Astrocyte (in vitro differentiated cells and primary cell): ENCODE measurements at regions not wholly inside any gene's neighbourhood (a gene's known extent, or its start where the extent isn't known, plus 50 kb on each side); places are given as distances from the start of the nearest gene placed in this dataset.

Experiments used
- DNase-seq: peaks from one replicate; pipeline ENCODE4 v3.0.0-alpha.2; 2010; ENCODE audit warnings: low read depth
- FAIRE-seq: peaks from 2 replicates; lab custom pipeline; 2011; peaks lifted over from hg19 to GRCh38; lab: Jason Lieb, UNC
- H2AFZ ChIP-seq: 2 replicates; pipeline ENCODE4 v1.6.0; 2012; ENCODE audit warnings: low read depth, low read length, inconsistent platforms
- H3K27ac ChIP-seq: 2 replicates; pipeline ENCODE4 v1.5.1; 2011; ENCODE audit warnings: low read depth, low read length, inconsistent platforms
- H3K27me3 ChIP-seq: 2 replicates; pipeline ENCODE4 v1.6.0; 2011; ENCODE audit warnings: low read length, inconsistent platforms; ENCODE audit not compliant: insufficient read depth
- H3K36me3 ChIP-seq: 2 replicates; pipeline ENCODE4 v1.5.1; 2011; ENCODE audit warnings: low read length, inconsistent platforms; ENCODE audit not compliant: insufficient read depth
- H3K4me1 ChIP-seq: 2 replicates; pipeline ENCODE4 v1.5.1; 2011; ENCODE audit warnings: low read length, inconsistent platforms; ENCODE audit not compliant: insufficient read depth
- H3K4me2 ChIP-seq: 2 replicates; pipeline ENCODE4 v1.6.0; 2012; ENCODE audit warnings: low read length, inconsistent platforms
- H3K4me3 ChIP-seq: 2 replicates; pipeline ENCODE4 v1.5.1; 2011; ENCODE audit warnings: low read depth, mild to moderate bottlenecking, low read length, inconsistent platforms; ENCODE audit not compliant: insufficient read depth
- H3K79me2 ChIP-seq: 2 replicates; pipeline ENCODE4 v1.6.0; 2012; ENCODE audit warnings: mild to moderate bottlenecking, low read length, inconsistent platforms; ENCODE audit not compliant: insufficient read depth
- H3K9ac ChIP-seq: 2 replicates; pipeline ENCODE4 v1.6.0; 2012; ENCODE audit warnings: mild to moderate bottlenecking, low read length, inconsistent platforms
- H3K9me3 ChIP-seq: 2 replicates; pipeline ENCODE4 v1.5.1; 2012; ENCODE audit warnings: low read depth, mild to moderate bottlenecking, low read length, inconsistent platforms; ENCODE audit not compliant: insufficient read depth
- H4K20me1 ChIP-seq: 2 replicates; pipeline ENCODE4 v1.6.0; 2012; ENCODE audit warnings: low read length, inconsistent platforms; ENCODE audit not compliant: insufficient read depth
- H3K27ac Mint-ChIP-seq: one replicate; pipeline ENCODE4 v1.8.0; 2021; ENCODE audit warnings: mild to moderate bottlenecking, mixed read lengths; ENCODE audit not compliant: unreplicated experiment
- H3K27me3 Mint-ChIP-seq: one replicate; pipeline ENCODE4 v1.8.0; 2021; ENCODE audit warnings: low read depth, mixed read lengths; ENCODE audit not compliant: unreplicated experiment
- H3K36me3 Mint-ChIP-seq: one replicate; pipeline ENCODE4 v1.8.0; 2021; ENCODE audit warnings: low read depth, mixed read lengths; ENCODE audit not compliant: unreplicated experiment
- H3K4me1 Mint-ChIP-seq: one replicate; pipeline ENCODE4 v1.8.0; 2021; ENCODE audit warnings: low read depth, mixed read lengths; ENCODE audit not compliant: unreplicated experiment
- H3K4me3 Mint-ChIP-seq: one replicate; pipeline ENCODE4 v1.8.0; 2021; ENCODE audit warnings: mild to moderate bottlenecking, moderate library complexity, mixed read lengths; ENCODE audit not compliant: unreplicated experiment
- H3K9me3 Mint-ChIP-seq: one replicate; pipeline ENCODE4 v1.8.0; 2021; ENCODE audit warnings: mild to moderate bottlenecking, mixed read lengths; ENCODE audit not compliant: unreplicated experiment
- EZH2 ChIP-seq: IDR thresholded peaks from 2 replicates; pipeline ENCODE4 v1.6.1; 2012; ENCODE audit warnings: mild to moderate bottlenecking, low read length, inconsistent platforms; ENCODE audit not compliant: insufficient read depth
- TF ChIP-seq, protein P1 (sequence below): IDR thresholded peaks from 2 replicates; pipeline ENCODE4 v1.5.1; 2011; ENCODE audit warnings: low read depth, mild to moderate bottlenecking, inconsistent platforms, low read length, moderate library complexity; ENCODE audit not compliant: insufficient read depth

DNA sequence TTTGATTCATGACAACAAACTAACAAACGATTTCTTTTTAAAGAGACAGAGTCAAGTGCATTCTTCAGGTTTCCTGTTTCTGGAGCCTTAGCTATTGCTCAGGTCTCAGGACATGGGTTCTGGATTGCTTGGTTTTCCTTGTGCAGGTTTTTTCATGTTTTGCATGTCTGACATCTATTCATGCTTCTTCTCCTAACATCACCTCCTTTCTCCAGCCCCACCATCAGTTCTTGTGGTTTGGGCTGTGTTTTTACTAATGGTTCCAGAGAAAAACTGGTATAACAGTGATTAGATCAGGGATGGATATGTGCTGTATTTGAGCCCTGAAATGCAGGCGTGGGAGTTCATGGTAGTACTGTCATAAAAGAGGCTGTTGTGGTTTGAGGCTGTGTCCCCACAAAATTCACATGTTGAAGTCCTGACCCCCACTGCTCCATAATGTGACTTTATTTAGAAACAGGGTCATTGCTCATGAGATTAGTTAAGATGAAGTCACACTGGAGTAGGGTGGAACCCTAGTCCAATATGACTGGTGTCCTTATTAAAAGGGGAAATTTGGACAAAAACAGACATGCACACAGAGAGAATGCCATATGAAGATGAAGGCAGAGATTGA lies 67.9 kb downstream of the IRX6 start:
- H3K79me2 ChIP-seq, result no peaks in the 10 kb centered on the region
- H3K9me3 ChIP-seq, result no peaks in the 10 kb centered on the region
- Mint-ChIP-seq H3K36me3 (no peaks in the 10 kb centered on the region), H3K27me3 (peaks cover 13% of the 10 kb centered on the region), H3K27ac (no peak overlapping the region), H3K4me1 (no peaks in the 10 kb centered on the region), H3K9me3 (no peaks in the 10 kb centered on the region), H3K4me3 (no peak overlapping the region)
- DNase-seq (no peak), FAIRE-seq (no peak)
- H3K27me3 ChIP-seq, result no peaks in the 10 kb centered on the region
- no peak overlapping the region for H3K9ac ChIP-seq
- no peaks in the 10 kb centered on the region for H4K20me1 ChIP-seq
- no peak overlapping the region for H2AFZ ChIP-seq
- no peak overlapping the region for H3K4me2 ChIP-seq
- H3K4me1 ChIP-seq, result no peaks in the 10 kb centered on the region
- H3K36me3 ChIP-seq, result no peaks in the 10 kb centered on the region
- no peak overlapping the region for H3K4me3 ChIP-seq
- TF ChIP-seq, protein P1, sequence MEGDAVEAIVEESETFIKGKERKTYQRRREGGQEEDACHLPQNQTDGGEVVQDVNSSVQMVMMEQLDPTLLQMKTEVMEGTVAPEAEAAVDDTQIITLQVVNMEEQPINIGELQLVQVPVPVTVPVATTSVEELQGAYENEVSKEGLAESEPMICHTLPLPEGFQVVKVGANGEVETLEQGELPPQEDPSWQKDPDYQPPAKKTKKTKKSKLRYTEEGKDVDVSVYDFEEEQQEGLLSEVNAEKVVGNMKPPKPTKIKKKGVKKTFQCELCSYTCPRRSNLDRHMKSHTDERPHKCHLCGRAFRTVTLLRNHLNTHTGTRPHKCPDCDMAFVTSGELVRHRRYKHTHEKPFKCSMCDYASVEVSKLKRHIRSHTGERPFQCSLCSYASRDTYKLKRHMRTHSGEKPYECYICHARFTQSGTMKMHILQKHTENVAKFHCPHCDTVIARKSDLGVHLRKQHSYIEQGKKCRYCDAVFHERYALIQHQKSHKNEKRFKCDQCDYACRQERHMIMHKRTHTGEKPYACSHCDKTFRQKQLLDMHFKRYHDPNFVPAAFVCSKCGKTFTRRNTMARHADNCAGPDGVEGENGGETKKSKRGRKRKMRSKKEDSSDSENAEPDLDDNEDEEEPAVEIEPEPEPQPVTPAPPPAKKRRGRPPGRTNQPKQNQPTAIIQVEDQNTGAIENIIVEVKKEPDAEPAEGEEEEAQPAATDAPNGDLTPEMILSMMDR, result no peak
- TF ChIP-seq EZH2, result no peak
- no peak overlapping the region for H3K27ac ChIP-seq

DNA sequence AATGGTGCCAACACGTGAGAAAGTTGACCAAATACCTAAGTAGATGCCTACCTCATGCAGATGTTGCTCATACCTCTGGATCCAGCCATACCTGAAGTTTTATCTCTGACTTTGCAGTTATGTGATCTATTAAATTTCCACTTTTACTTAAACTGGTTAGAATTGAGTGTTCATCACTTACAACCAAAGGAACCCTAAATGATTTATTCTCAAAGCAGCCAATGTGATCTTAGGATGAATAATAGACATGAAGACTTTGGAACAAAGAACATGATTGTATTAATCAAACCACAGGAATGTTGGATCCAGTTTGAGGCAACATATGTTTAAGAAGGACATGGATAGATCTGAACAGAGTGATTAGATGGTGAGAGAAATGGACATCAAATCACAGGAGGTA lies 68.7 kb downstream of the IRX6 start:
- H3K4me1 Mint-ChIP-seq, result no peaks in the 10 kb centered on the region
- H3K27me3 Mint-ChIP-seq, result peaks cover 14% of the 10 kb centered on the region
- DNase-seq (peak; percentile 2), FAIRE-seq (no peak)
- H3K36me3 Mint-ChIP-seq, result no peaks in the 10 kb centered on the region
- Histone ChIP-seq H3K27me3 (no peaks in the 10 kb centered on the region), H3K4me1 (no peaks in the 10 kb centered on the region), H3K9ac (no peak overlapping the region), H3K36me3 (no peaks in the 10 kb centered on the region), H3K4me2 (no peak overlapping the region), H3K4me3 (no peak overlapping the region), H3K79me2 (no peaks in the 10 kb centered on the region), H2AFZ (no peak overlapping the region), H3K9me3 (no peaks in the 10 kb centered on the region), H4K20me1 (no peaks in the 10 kb centered on the region), H3K27ac (no peak overlapping the region)
- TF ChIP-seq, protein P1, result no peak
- TF ChIP-seq EZH2, result no peak
- H3K9me3 Mint-ChIP-seq, result no peaks in the 10 kb centered on the region
- no peak overlapping the region for H3K4me3 Mint-ChIP-seq
- no peak overlapping the region for H3K27ac Mint-ChIP-seq

DNA sequence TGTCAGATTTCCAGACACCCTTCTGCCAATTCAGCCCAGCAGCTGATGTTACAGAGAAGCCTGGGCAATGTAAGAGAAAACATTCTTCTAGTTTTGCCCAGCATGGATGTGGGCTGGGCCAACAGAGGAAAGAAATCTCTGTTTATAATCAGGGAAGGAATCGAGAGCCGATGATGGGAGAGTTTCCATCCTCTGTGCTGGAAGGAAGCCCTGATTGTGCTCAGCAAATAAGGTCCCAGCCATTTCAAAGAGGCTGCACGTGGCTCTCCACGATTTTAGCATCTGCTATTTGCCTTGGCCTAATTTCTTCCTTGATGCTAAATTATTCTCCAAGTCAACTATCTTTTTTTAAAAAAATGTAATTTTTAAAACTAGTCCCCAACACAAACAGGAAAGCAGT lies 70.0 kb downstream of the IRX6 start:
- H3K27me3 Mint-ChIP-seq, result peaks cover 20% of the 10 kb centered on the region
- no peaks in the 10 kb centered on the region for H3K4me1 Mint-ChIP-seq
- H3K27me3 ChIP-seq, result no peaks in the 10 kb centered on the region
- no peak overlapping the region for H3K27ac ChIP-seq
- H3K36me3 Mint-ChIP-seq, result no peaks in the 10 kb centered on the region
- no peaks in the 10 kb centered on the region for H3K4me1 ChIP-seq
- no peak for FAIRE-seq
- H3K27ac Mint-ChIP-seq, result no peak overlapping the region
- no peaks in the 10 kb centered on the region for H3K36me3 ChIP-seq
- no peaks in the 10 kb centered on the region for H3K9me3 ChIP-seq
- no peak overlapping the region for H3K4me2 ChIP-seq
- TF ChIP-seq, protein P1, result no peak
- no peak for TF ChIP-seq EZH2
- H4K20me1 ChIP-seq, result no peaks in the 10 kb centered on the region
- no peaks in the 10 kb centered on the region for H3K9me3 Mint-ChIP-seq
- no peak for DNase-seq
- no peak overlapping the region for H3K4me3 Mint-ChIP-seq
- no peaks in the 10 kb centered on the region for H3K79me2 ChIP-seq
- no peak overlapping the region for H2AFZ ChIP-seq
- no peak overlapping the region for H3K9ac ChIP-seq
- no peak overlapping the region for H3K4me3 ChIP-seq
